Ovary (tissue), 7 donors: ENCODE measurements at regions not wholly inside any gene's neighbourhood (a gene's known extent, or its start where the extent isn't known, plus 50 kb on each side); places are given as distances from the start of the nearest gene placed in this dataset.

Source experiments
- DNase-seq, 5 donors: peaks; one replicate each; pipeline ENCODE4 v3.0.0-alpha.2; 2019 to 2020
- H3K27ac ChIP-seq, 2 donors: fragments of 200-600 bp; one replicate each; pipeline versions ENCODE4 v1.5.1 to v1.8.0; 2019 to 2022
- H3K27me3 ChIP-seq: fragments of 200-600 bp; one replicate; pipeline ENCODE4 v1.8.0; 2022
- H3K36me3 ChIP-seq: fragments of 200-600 bp; sonication (generic); one replicate; pipeline ENCODE4 v1.5.1; 2019
- H3K4me1 ChIP-seq: one replicate; pipeline ENCODE4 v1.8.1; 2013; ENCODE audit warnings: mild to moderate bottlenecking, moderate library complexity; ENCODE audit not compliant: insufficient read depth
- H3K4me3 ChIP-seq: fragments of 200-600 bp; sonication (generic); one replicate; pipeline ENCODE4 v1.5.1; 2017
- H3K9me3 ChIP-seq, 2 donors: fragments of 200-600 bp in 1 of 2; sonication (generic) in 1 of 2; one replicate each; pipeline versions ENCODE4 v1.5.1 to v1.8.1; 2013 to 2019; ENCODE audit warnings: mild to moderate bottlenecking in 1 of 2, moderate library complexity in 1 of 2
- CTCF ChIP-seq, 3 donors: fragments of 450-650 bp in 2 of 3; fragments of 200-600 bp in 1 of 3; IDR thresholded peaks; one replicate each; pipeline versions ENCODE4 v1.5.1 to v1.8.0; 2016 to 2022; ENCODE audit warnings: antibody characterized with exemption in 3 of 3, mild to moderate bottlenecking in 1 of 3
- EP300 ChIP-seq: sonication (generic); formaldehyde crosslinking; IDR thresholded peaks from one replicate; pipeline ENCODE4 v1.6.1; 2017; ENCODE audit warnings: antibody characterized with exemption
- POLR2A ChIP-seq: fragments of 450-650 bp; IDR thresholded peaks from one replicate; pipeline ENCODE4 v1.6.1; 2017; ENCODE audit warnings: antibody characterized with exemption, mild to moderate bottlenecking, moderate library complexity
- WGBS, 3 donors: extraction: QIAGEN DNeasy Blood & Tissue Kit in 1 of 3; methylation state at CpG; one replicate each; pipeline versions ENCODE4 v1.1.5 to v1.1.7; 2013 to 2017; 5-methylcytosine and 5-hydroxymethylcytosine counted together
- intact Hi-C, 4 donors: fragments of 100-400 bp; cut with DNase I; formaldehyde crosslinking; loops; one replicate each; pipeline versions ENCODE4 v1.11.0 to v1.15.1; 2022 to 2023
- donor health status: DM: no; HTN: no; CAD: no; lungs with moderate emphysema.
- donor health status: DM: no; HTN: no; CAD: no.
- donor health status: Bipolar disorder and iron deficiency.
- donor health status: DM: no; HTN: no; CAD: no.
- donor health status: DM: yes; HTN: yes; CAD: no.

GRCh38 chr1:189150624-189151023, 1327.0 kb downstream of the BRINP3 start:
- WGBS, 3 donors = 90 to 95% (median 90%) methylated on average over 6 of the region's 6 CpGs
- intact Hi-C loops = no loop called here

GRCh38 chr1:189151361-189151760, 1326.3 kb downstream of the BRINP3 start:
- no peak overlapping the region for H3K4me3 ChIP-seq
- no peaks in the 10 kb centered on the region for H3K27me3 ChIP-seq
- H3K36me3 ChIP-seq = no peaks in the 10 kb centered on the region
- H3K4me1 ChIP-seq = no peaks in the 10 kb centered on the region
- H3K9me3 ChIP-seq = no peaks in the 10 kb centered on the region
- TF ChIP-seq POLR2A (no peak), EP300 (no peak), CTCF (IDR thresholded peaks at IDR 0.05) (no peak)
- WGBS, 3 donors = 39 to 68% (median 66%) methylated on average over 2 of the region's 2 CpGs
- DNase-seq = no peak
- intact Hi-C loops = no loop called here
- H3K27ac ChIP-seq = no peak overlapping the region

More at GRCh38 chr1:189150624-189151023, 1327.0 kb downstream of the BRINP3 start:
- Histone ChIP-seq H3K27me3 (no peaks in the 10 kb centered on the region), H3K4me1 (no peaks in the 10 kb centered on the region), H3K9me3 (no peaks in the 10 kb centered on the region), H3K36me3 (no peaks in the 10 kb centered on the region), H3K4me3 (no peak overlapping the region), H3K27ac (no peak overlapping the region)
- no peak for TF ChIP-seq POLR2A
- TF ChIP-seq EP300 = no peak
- no peak for TF ChIP-seq CTCF (IDR thresholded peaks at IDR 0.05)
- no peak for DNase-seq

GRCh38 chr1:189152685-189153084, 1325.0 kb downstream of the BRINP3 start:
- Histone ChIP-seq H3K27me3 (no peaks in the 10 kb centered on the region), H3K4me3 (no peak overlapping the region), H3K27ac (no peak overlapping the region), H3K4me1 (no peaks in the 10 kb centered on the region), H3K36me3 (no peaks in the 10 kb centered on the region), H3K9me3 (no peaks in the 10 kb centered on the region)
- intact Hi-C loops = no loop called here
- TF ChIP-seq POLR2A (no peak), EP300 (no peak), CTCF (IDR thresholded peaks at IDR 0.05) (no peak)
- WGBS, 3 donors = 29 to 50% (median 33%) methylated on average over 1 of the region's 1 CpG
- no peak for DNase-seq

GRCh38 chr1:189158155-189158554, 1319.5 kb downstream of the BRINP3 start:
- Histone ChIP-seq H3K9me3 (no peaks in the 10 kb centered on the region), H3K4me1 (no peaks in the 10 kb centered on the region), H3K4me3 (no peak overlapping the region), H3K27ac (no peak overlapping the region), H3K27me3 (no peaks in the 10 kb centered on the region), H3K36me3 (no peaks in the 10 kb centered on the region)
- 59 to 69% (median 62%) methylated on average over 6 of the region's 6 CpGs for WGBS, 3 donors
- no peak for DNase-seq
- TF ChIP-seq CTCF (IDR thresholded peaks at IDR 0.05) (no peak), POLR2A (no peak), EP300 (no peak)
- intact Hi-C loops = no loop called here

GRCh38 chr1:189175889-189176288, 1301.8 kb downstream of the BRINP3 start:
- no peak for TF ChIP-seq POLR2A
- no peak for TF ChIP-seq CTCF (IDR thresholded peaks at IDR 0.05)
- no peak for TF ChIP-seq EP300
- 74 to 83% (median 82%) methylated on average over 1 of the region's 1 CpG for WGBS, 3 donors
- no peak for DNase-seq
- Histone ChIP-seq H3K27me3 (no peaks in the 10 kb centered on the region), H3K36me3 (no peaks in the 10 kb centered on the region), H3K9me3 (peaks cover 0 to 5% of the 10 kb centered on the region in 2 donors), H3K27ac (no peak overlapping the region), H3K4me1 (no peaks in the 10 kb centered on the region), H3K4me3 (no peak overlapping the region)
- intact Hi-C loops = no loop called here
